PFSK-1 (cell line): ENCODE measurements at regions not wholly inside any gene's neighbourhood (a gene's known extent, or its start where the extent isn't known, plus 50 kb on each side); places are given as distances from the start of the nearest gene placed in this dataset.

Experiments used
- POLR2AphosphoS5 ChIP-seq: IDR thresholded peaks from 2 replicates; pipeline ENCODE4 v1.6.1; 2012; ENCODE audit warnings: low read depth, mild to moderate bottlenecking, control low read depth, low read length, moderate library complexity
- REST ChIP-seq, 2 experiments: IDR thresholded peaks; 2 replicates each; pipeline versions ENCODE4 v1.6.1 to v1.8.0; 2011 to 2012; ENCODE audit warnings: low read depth in 2 of 2, low read length in 2 of 2, control low read depth in 1 of 2, inconsistent platforms in 1 of 2, mild to moderate bottlenecking in 1 of 2, moderate library complexity in 1 of 2; ENCODE audit not compliant: insufficient read depth in 1 of 2

GRCh38 chr20:40218971-40219370 lies 470.1 kb downstream of the MAFB start:
- TF ChIP-seq POLR2AphosphoS5 (no peak), REST (IDR thresholded peaks at IDR 0.05; ENCODE audit: insufficient read depth in 1 of 2, low read depth in 2 of 2, low read length in 2 of 2) (no peak)
